HG03066 (cell line): ENCODE measurements at regions not wholly inside any gene's neighbourhood (a gene's known extent, or its start where the extent isn't known, plus 50 kb on each side); places are given as distances from the start of the nearest gene placed in this dataset.

Experiments used
- ATAC-seq: cut with Tn5 transposase; IDR thresholded peaks from one replicate; pipeline ENCODE4 v1.9.1; 2021; ENCODE audit warnings: low read depth; ENCODE audit not compliant: unreplicated experiment

- no peak for ATAC-seq
These were observed 117.4 kb upstream of the CHRM3 start for GRCh38 chr1:239268941-239269340.

GRCh38 chr1:239268007-239268406 lies 118.4 kb upstream of the CHRM3 start:
- no peak for ATAC-seq

- no peak for ATAC-seq
These were observed 122.6 kb upstream of the CHRM3 start for GRCh38 chr1:239263801-239264200.

GRCh38 chr1:239262538-239262937 lies 123.8 kb upstream of the CHRM3 start:
- ATAC-seq: no peak

- ATAC-seq: no peak
These were observed 124.8 kb upstream of the CHRM3 start for GRCh38 chr1:239261521-239261920.

- no peak for ATAC-seq
These were observed 125.5 kb upstream of the CHRM3 start for GRCh38 chr1:239260842-239261241.

GRCh38 chr1:239255628-239256160 lies 130.7 kb upstream of the CHRM3 start:
- ATAC-seq: no peak

GRCh38 chr1:239254999-239255398 lies 131.4 kb upstream of the CHRM3 start:
- ATAC-seq: no peak

GRCh38 chr1:239253032-239253431 lies 133.3 kb upstream of the CHRM3 start:
- ATAC-seq: no peak

- ATAC-seq: no peak
These were observed 135.9 kb upstream of the CHRM3 start for GRCh38 chr1:239250353-239251035.

GRCh38 chr1:239247285-239247684 lies 139.1 kb upstream of the CHRM3 start:
- ATAC-seq: no peak

- ATAC-seq: no peak
These were observed 142.3 kb upstream of the CHRM3 start for GRCh38 chr1:239244084-239244483.

- no peak for ATAC-seq
These were observed 143.4 kb upstream of the CHRM3 start for GRCh38 chr1:239243006-239243405.

GRCh38 chr1:239242404-239242803 lies 144.0 kb upstream of the CHRM3 start:
- no peak for ATAC-seq

- ATAC-seq: no peak
These were observed 145.6 kb upstream of the CHRM3 start for GRCh38 chr1:239240736-239241135.

GRCh38 chr1:239239529-239239928 lies 146.8 kb upstream of the CHRM3 start:
- no peak for ATAC-seq

GRCh38 chr1:239237912-239238311 lies 148.5 kb upstream of the CHRM3 start:
- no peak for ATAC-seq

- ATAC-seq: no peak
These were observed 152.7 kb upstream of the CHRM3 start for GRCh38 chr1:239233626-239234025.

- no peak for ATAC-seq
These were observed 153.4 kb upstream of the CHRM3 start for GRCh38 chr1:239232921-239233320.

GRCh38 chr1:239228451-239228850 lies 157.9 kb upstream of the CHRM3 start:
- no peak for ATAC-seq

- ATAC-seq: no peak
These were observed 161.0 kb upstream of the CHRM3 start for GRCh38 chr1:239225396-239225795.

- ATAC-seq: no peak
These were observed 162.3 kb upstream of the CHRM3 start for GRCh38 chr1:239224100-239224499.

- ATAC-seq: no peak
These were observed 163.4 kb upstream of the CHRM3 start for GRCh38 chr1:239222999-239223398.
